GM19372 (cell line): ENCODE measurements at regions not wholly inside any gene's neighbourhood (a gene's known extent, or its start where the extent isn't known, plus 50 kb on each side); places are given as distances from the start of the nearest gene placed in this dataset.
"Not testable (repeated sequence)": the region's sequence is repeated elsewhere in the genome, so short reads cannot be mapped to it uniquely, and the experiment has no call there.

Experiments used
- ATAC-seq: cut with Tn5 transposase; IDR thresholded peaks from one replicate; pipeline ENCODE4 v1.9.1; 2021; ENCODE audit warnings: mild to moderate bottlenecking, low read depth, moderate library complexity; ENCODE audit not compliant: unreplicated experiment

- ATAC-seq = no peak
Measured at GRCh38 chr13:70571221-70571620, 463.0 kb upstream of the KLHL1 start.

GRCh38 chr13:70568571-70568970 is 460.3 kb upstream of the KLHL1 start:
- no peak for ATAC-seq

GRCh38 chr13:70544706-70545105 is 436.5 kb upstream of the KLHL1 start:
- ATAC-seq = no peak

- no peak for ATAC-seq
Measured at GRCh38 chr13:70541451-70541850, 433.2 kb upstream of the KLHL1 start.

GRCh38 chr13:70534466-70534865 is 426.2 kb upstream of the KLHL1 start:
- ATAC-seq = no peak

GRCh38 chr13:70529652-70530051 is 421.4 kb upstream of the KLHL1 start:
- ATAC-seq = no peak

- no peak for ATAC-seq
Measured at GRCh38 chr13:70527599-70527998, 419.3 kb upstream of the KLHL1 start.

GRCh38 chr13:70523622-70524021 is 415.4 kb upstream of the KLHL1 start:
- no peak for ATAC-seq

GRCh38 chr13:70520275-70521036 is 412.2 kb upstream of the KLHL1 start:
- no peak for ATAC-seq

GRCh38 chr13:70518081-70518480 is 409.8 kb upstream of the KLHL1 start:
- ATAC-seq = no peak

- ATAC-seq = no peak
Measured at GRCh38 chr13:70516226-70516625, 408.0 kb upstream of the KLHL1 start.

- ATAC-seq = not testable (repeated sequence)
Measured at GRCh38 chr13:70511861-70512417, 403.7 kb upstream of the KLHL1 start.

GRCh38 chr13:70505809-70506208 is 397.6 kb upstream of the KLHL1 start:
- no peak for ATAC-seq

- no peak for ATAC-seq
Measured at GRCh38 chr13:70502944-70503343, 394.7 kb upstream of the KLHL1 start.

- no peak for ATAC-seq
Measured at GRCh38 chr13:70490320-70490935, 382.2 kb upstream of the KLHL1 start.

GRCh38 chr13:70484931-70485330 is 376.7 kb upstream of the KLHL1 start:
- no peak for ATAC-seq

GRCh38 chr13:70483599-70484276 is 375.5 kb upstream of the KLHL1 start:
- ATAC-seq = no peak

- no peak for ATAC-seq
Measured at GRCh38 chr13:70473907-70474306, 365.7 kb upstream of the KLHL1 start.

- ATAC-seq = no peak
Measured at GRCh38 chr13:70469077-70469476, 360.8 kb upstream of the KLHL1 start.

GRCh38 chr13:70457474-70457873 is 349.2 kb upstream of the KLHL1 start:
- ATAC-seq = no peak

GRCh38 chr13:70448820-70449219 is 340.6 kb upstream of the KLHL1 start:
- ATAC-seq = no peak
